HG03066 (cell line): ENCODE measurements at regions not wholly inside any gene's neighbourhood (a gene's known extent, or its start where the extent isn't known, plus 50 kb on each side); places are given as distances from the start of the nearest gene placed in this dataset.

ENCODE experiments used
- ATAC-seq: cut with Tn5 transposase; IDR thresholded peaks from one replicate; pipeline ENCODE4 v1.9.1; 2021; ENCODE audit warnings: low read depth; ENCODE audit not compliant: unreplicated experiment

- no peak for ATAC-seq
These were observed 68.5 kb upstream of the NXT1 start for GRCh38 chr20:23282111-23282510.

- ATAC-seq = no peak
These were observed 70.8 kb upstream of the NXT1 start for GRCh38 chr20:23279836-23280235.

- ATAC-seq = no peak
These were observed 72.4 kb upstream of the NXT1 start for GRCh38 chr20:23278172-23278571.

GRCh38 chr20:23277316-23277715 is 73.3 kb upstream of the NXT1 start:
- no peak for ATAC-seq

GRCh38 chr20:23273776-23274175 is 76.8 kb upstream of the NXT1 start:
- ATAC-seq = no peak

GRCh38 chr20:23272176-23273029 is 78.2 kb upstream of the NXT1 start:
- ATAC-seq = no peak

GRCh38 chr20:23270382-23270911 is 80.1 kb upstream of the NXT1 start:
- no peak for ATAC-seq

- ATAC-seq = no peak
These were observed 80.6 kb upstream of the NXT1 start for GRCh38 chr20:23269954-23270353.

- ATAC-seq = no peak
These were observed 81.7 kb upstream of the NXT1 start for GRCh38 chr20:23268792-23269354.

GRCh38 chr20:23267909-23268308 is 82.7 kb upstream of the NXT1 start:
- ATAC-seq = no peak

GRCh38 chr20:23266530-23267398 is 83.8 kb upstream of the NXT1 start:
- ATAC-seq = no peak

- ATAC-seq = no peak
These were observed 85.4 kb upstream of the NXT1 start for GRCh38 chr20:23265226-23265625.

- no peak for ATAC-seq
These were observed 86.0 kb upstream of the NXT1 start for GRCh38 chr20:23264545-23264944.

GRCh38 chr20:23260181-23260840 is 90.3 kb upstream of the NXT1 start:
- ATAC-seq = no peak

- ATAC-seq = no peak
These were observed 91.9 kb upstream of the NXT1 start for GRCh38 chr20:23258747-23259121.

GRCh38 chr20:23257848-23258746 is 92.5 kb upstream of the NXT1 start:
- no peak for ATAC-seq

GRCh38 chr20:23257106-23257761 is 93.4 kb upstream of the NXT1 start:
- ATAC-seq = no peak

- no peak for ATAC-seq
These were observed 94.7 kb upstream of the NXT1 start for GRCh38 chr20:23255716-23256385.

- ATAC-seq = no peak
These were observed 95.5 kb upstream of the NXT1 start for GRCh38 chr20:23255106-23255505.
